ENCODE measurements at regions not wholly inside any gene's neighbourhood (a gene's known extent, or its start where the extent isn't known, plus 50 kb on each side); places are given as distances from the start of the nearest gene placed in this dataset.

DNA sequence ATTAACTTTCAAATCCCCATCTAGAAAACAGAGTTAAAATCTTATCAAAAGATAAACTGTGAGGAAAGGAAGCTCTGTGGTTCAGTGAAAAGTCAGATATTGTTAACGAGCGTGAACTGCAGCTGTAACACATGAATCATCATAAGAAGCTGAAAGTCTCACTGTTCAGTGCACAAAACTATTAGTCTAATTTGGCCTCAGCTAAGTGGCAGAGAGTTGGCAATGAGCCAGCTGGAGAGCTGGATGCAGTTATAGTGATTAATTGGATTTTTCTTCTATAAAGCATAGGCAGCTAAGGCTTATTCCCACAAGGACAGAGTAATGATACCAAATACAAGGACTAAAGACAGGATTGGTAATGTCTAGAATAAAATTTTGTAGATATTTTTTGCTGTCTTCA, 101.1 kb upstream of the ABCB5 start (continued):
- no peak for TF ChIP-seq KLF7 (tag by site-specific recombination; IDR thresholded peaks at IDR 0.05; ENCODE audit: borderline replicate concordance)
- no peak for TF ChIP-seq ZNF157 (tag by site-specific recombination; IDR thresholded peaks at IDR 0.05)
- no peak for TF ChIP-seq ZNF292 (tag by site-specific recombination; IDR thresholded peaks at IDR 0.05; ENCODE audit: borderline replicate concordance, low read depth)
- 0 out of 2 replicates have a peak, but pooled peaks have one; percentile 41 for TF ChIP-seq ZNF571 (tag by site-specific recombination; IDR thresholded peaks at IDR 0.05)
- no peak for TF ChIP-seq ZNF248 (tag by site-specific recombination; IDR thresholded peaks at IDR 0.05)
- no peak for TF ChIP-seq ZNF354C (tag by site-specific recombination; IDR thresholded peaks at IDR 0.05; ENCODE audit: borderline replicate concordance, low read depth)
- TF ChIP-seq ZNF366 (tag by site-specific recombination; conservative IDR thresholded peaks at IDR 0.05): peak; percentile 75
- TF ChIP-seq, protein P1, sequence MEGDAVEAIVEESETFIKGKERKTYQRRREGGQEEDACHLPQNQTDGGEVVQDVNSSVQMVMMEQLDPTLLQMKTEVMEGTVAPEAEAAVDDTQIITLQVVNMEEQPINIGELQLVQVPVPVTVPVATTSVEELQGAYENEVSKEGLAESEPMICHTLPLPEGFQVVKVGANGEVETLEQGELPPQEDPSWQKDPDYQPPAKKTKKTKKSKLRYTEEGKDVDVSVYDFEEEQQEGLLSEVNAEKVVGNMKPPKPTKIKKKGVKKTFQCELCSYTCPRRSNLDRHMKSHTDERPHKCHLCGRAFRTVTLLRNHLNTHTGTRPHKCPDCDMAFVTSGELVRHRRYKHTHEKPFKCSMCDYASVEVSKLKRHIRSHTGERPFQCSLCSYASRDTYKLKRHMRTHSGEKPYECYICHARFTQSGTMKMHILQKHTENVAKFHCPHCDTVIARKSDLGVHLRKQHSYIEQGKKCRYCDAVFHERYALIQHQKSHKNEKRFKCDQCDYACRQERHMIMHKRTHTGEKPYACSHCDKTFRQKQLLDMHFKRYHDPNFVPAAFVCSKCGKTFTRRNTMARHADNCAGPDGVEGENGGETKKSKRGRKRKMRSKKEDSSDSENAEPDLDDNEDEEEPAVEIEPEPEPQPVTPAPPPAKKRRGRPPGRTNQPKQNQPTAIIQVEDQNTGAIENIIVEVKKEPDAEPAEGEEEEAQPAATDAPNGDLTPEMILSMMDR (tag by site-specific recombination; IDR thresholded peaks at IDR 0.05): no peak
- no peak for TF ChIP-seq GLIS2 (tag by site-specific recombination; IDR thresholded peaks at IDR 0.05)
- TF ChIP-seq ZBTB7A (tag by site-specific recombination; IDR thresholded peaks at IDR 0.05; ENCODE audit: low read depth): no peak
- TF ChIP-seq, protein P2, sequence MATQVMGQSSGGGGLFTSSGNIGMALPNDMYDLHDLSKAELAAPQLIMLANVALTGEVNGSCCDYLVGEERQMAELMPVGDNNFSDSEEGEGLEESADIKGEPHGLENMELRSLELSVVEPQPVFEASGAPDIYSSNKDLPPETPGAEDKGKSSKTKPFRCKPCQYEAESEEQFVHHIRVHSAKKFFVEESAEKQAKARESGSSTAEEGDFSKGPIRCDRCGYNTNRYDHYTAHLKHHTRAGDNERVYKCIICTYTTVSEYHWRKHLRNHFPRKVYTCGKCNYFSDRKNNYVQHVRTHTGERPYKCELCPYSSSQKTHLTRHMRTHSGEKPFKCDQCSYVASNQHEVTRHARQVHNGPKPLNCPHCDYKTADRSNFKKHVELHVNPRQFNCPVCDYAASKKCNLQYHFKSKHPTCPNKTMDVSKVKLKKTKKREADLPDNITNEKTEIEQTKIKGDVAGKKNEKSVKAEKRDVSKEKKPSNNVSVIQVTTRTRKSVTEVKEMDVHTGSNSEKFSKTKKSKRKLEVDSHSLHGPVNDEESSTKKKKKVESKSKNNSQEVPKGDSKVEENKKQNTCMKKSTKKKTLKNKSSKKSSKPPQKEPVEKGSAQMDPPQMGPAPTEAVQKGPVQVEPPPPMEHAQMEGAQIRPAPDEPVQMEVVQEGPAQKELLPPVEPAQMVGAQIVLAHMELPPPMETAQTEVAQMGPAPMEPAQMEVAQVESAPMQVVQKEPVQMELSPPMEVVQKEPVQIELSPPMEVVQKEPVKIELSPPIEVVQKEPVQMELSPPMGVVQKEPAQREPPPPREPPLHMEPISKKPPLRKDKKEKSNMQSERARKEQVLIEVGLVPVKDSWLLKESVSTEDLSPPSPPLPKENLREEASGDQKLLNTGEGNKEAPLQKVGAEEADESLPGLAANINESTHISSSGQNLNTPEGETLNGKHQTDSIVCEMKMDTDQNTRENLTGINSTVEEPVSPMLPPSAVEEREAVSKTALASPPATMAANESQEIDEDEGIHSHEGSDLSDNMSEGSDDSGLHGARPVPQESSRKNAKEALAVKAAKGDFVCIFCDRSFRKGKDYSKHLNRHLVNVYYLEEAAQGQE (tag by site-specific recombination; IDR thresholded peaks at IDR 0.05): no peak
- no peak for TF ChIP-seq ZNF175 (tag by site-specific recombination; IDR thresholded peaks at IDR 0.05)
- no peak for TF ChIP-seq ZNF792 (tag by site-specific recombination; IDR thresholded peaks at IDR 0.05)
- TF ChIP-seq TRIM28 (IDR thresholded peaks at IDR 0.05; ENCODE audit: borderline replicate concordance, low read length): no peak
- TF ChIP-seq, protein P3, sequence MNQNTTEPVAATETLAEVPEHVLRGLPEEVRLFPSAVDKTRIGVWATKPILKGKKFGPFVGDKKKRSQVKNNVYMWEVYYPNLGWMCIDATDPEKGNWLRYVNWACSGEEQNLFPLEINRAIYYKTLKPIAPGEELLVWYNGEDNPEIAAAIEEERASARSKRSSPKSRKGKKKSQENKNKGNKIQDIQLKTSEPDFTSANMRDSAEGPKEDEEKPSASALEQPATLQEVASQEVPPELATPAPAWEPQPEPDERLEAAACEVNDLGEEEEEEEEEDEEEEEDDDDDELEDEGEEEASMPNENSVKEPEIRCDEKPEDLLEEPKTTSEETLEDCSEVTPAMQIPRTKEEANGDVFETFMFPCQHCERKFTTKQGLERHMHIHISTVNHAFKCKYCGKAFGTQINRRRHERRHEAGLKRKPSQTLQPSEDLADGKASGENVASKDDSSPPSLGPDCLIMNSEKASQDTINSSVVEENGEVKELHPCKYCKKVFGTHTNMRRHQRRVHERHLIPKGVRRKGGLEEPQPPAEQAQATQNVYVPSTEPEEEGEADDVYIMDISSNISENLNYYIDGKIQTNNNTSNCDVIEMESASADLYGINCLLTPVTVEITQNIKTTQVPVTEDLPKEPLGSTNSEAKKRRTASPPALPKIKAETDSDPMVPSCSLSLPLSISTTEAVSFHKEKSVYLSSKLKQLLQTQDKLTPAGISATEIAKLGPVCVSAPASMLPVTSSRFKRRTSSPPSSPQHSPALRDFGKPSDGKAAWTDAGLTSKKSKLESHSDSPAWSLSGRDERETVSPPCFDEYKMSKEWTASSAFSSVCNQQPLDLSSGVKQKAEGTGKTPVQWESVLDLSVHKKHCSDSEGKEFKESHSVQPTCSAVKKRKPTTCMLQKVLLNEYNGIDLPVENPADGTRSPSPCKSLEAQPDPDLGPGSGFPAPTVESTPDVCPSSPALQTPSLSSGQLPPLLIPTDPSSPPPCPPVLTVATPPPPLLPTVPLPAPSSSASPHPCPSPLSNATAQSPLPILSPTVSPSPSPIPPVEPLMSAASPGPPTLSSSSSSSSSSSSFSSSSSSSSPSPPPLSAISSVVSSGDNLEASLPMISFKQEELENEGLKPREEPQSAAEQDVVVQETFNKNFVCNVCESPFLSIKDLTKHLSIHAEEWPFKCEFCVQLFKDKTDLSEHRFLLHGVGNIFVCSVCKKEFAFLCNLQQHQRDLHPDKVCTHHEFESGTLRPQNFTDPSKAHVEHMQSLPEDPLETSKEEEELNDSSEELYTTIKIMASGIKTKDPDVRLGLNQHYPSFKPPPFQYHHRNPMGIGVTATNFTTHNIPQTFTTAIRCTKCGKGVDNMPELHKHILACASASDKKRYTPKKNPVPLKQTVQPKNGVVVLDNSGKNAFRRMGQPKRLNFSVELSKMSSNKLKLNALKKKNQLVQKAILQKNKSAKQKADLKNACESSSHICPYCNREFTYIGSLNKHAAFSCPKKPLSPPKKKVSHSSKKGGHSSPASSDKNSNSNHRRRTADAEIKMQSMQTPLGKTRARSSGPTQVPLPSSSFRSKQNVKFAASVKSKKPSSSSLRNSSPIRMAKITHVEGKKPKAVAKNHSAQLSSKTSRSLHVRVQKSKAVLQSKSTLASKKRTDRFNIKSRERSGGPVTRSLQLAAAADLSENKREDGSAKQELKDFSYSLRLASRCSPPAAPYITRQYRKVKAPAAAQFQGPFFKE (tag by site-specific recombination; IDR thresholded peaks at IDR 0.05; ENCODE audit: borderline replicate concordance): no peak
- TF ChIP-seq ZNF544 (tag by site-specific recombination; IDR thresholded peaks at IDR 0.05): 0 out of 2 replicates have a peak, but pooled peaks have one; percentile 40
- TF ChIP-seq ZNF701 (tag by site-specific recombination; IDR thresholded peaks at IDR 0.05): no peak
- peak; percentile 87 for TF ChIP-seq ZNF561 (tag by site-specific recombination; IDR thresholded peaks at IDR 0.05; ENCODE audit: borderline replicate concordance)
- no peak for TF ChIP-seq ZFP3 (tag by site-specific recombination; IDR thresholded peaks at IDR 0.05; ENCODE audit: low read depth)
- no peak for TF ChIP-seq MYNN (tag by site-specific recombination; IDR thresholded peaks at IDR 0.05; ENCODE audit: borderline replicate concordance)
- TF ChIP-seq, protein P4, sequence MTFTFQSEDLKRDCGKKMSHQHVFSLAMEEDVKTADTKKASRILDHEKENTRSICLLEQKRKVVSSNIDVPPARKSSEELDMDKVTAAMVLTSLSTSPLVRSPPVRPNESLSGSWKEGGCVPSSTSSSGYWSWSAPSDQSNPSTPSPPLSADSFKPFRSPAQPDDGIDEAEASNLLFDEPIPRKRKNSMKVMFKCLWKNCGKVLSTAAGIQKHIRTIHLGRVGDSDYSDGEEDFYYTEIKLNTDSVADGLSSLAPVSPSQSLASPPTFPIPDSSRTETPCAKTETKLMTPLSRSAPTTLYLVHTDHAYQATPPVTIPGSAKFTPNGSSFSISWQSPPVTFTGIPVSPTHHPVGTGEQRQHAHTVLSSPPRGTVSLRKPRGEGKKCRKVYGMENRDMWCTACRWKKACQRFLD (tag by site-specific recombination; IDR thresholded peaks at IDR 0.05): no peak
- TF ChIP-seq, protein P5, sequence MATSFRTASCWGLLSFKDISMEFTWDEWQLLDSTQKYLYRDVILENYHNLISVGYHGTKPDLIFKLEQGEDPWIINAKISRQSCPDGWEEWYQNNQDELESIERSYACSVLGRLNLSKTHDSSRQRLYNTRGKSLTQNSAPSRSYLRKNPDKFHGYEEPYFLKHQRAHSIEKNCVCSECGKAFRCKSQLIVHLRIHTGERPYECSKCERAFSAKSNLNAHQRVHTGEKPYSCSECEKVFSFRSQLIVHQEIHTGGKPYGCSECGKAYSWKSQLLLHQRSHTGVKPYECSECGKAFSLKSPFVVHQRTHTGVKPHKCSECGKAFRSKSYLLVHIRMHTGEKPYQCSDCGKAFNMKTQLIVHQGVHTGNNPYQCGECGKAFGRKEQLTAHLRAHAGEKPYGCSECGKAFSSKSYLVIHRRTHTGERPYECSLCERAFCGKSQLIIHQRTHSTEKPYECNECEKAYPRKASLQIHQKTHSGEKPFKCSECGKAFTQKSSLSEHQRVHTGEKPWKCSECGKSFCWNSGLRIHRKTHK (tag by site-specific recombination; IDR thresholded peaks at IDR 0.05): no peak
- TF ChIP-seq ZNF416 (tag by site-specific recombination; IDR thresholded peaks at IDR 0.05): no peak
- no peak for TF ChIP-seq SP2 (tag by site-specific recombination; IDR thresholded peaks at IDR 0.05)
- peak; percentile 83; the same call in 1 of the 2 replicates for TF ChIP-seq MZF1 (tag by site-specific recombination; IDR thresholded peaks at IDR 0.05; ENCODE audit: borderline replicate concordance)
- TF ChIP-seq ZNF777 (tag by site-specific recombination; IDR thresholded peaks at IDR 0.05; ENCODE audit: borderline replicate concordance): no peak
- peak; percentile 76; the same call in 1 of the 2 replicates for TF ChIP-seq ZNF112 (tag by site-specific recombination; IDR thresholded peaks at IDR 0.05)
- TF ChIP-seq ZNF324 (tag by site-specific recombination; IDR thresholded peaks at IDR 0.05): no peak
